NCI-H446 (cell line): ENCODE measurements at regions not wholly inside any gene's neighbourhood (a gene's known extent, or its start where the extent isn't known, plus 50 kb on each side); places are given as distances from the start of the nearest gene placed in this dataset.

Experiments
- DNase-seq, 2 experiments: peaks; one replicate each; lab custom pipeline; 2025; lab: John Stamatoyannopoulos, UW

- peak in 1 of 2 experiments; percentile 3 for DNase-seq
These were observed 49.9 kb upstream of the PTPRO start for GRCh38 chr12:15272376-15272775.
